ENCODE measurements at regions not wholly inside any gene's neighbourhood (a gene's known extent, or its start where the extent isn't known, plus 50 kb on each side); places are given as distances from the start of the nearest gene placed in this dataset.
"Not testable (repeated sequence)": the region's sequence is repeated elsewhere in the genome, so short reads cannot be mapped to it uniquely, and the experiment has no call there.

DNA sequence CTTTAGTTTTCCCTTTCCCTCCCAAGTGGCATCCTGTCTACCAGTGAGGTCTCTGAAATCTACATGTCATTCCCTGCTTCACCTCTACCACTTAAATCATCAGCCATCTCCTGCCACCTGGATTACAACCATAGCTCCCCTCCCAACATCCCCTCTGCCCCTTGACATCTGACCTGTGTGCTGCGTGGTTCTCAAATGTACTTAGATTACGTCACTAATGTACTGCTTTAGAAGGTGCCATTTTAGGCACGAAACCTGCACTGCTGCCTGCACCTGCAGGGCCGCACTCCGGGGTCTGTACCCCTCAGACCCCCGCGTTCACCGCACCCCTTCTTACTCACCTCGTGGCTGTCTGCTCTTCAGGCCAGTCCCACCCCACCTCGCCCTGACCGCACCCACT is 395.1 kb upstream of the MYT1L start:
- no TSS peak for BruUV-seq (replicated peaks)
- POLR2A ChIA-PET: interaction anchor here (0.7 kb wide), 1 partner anchor 59 kb away, joined by 4 read pairs; no protein-coding TSS in a partner anchor
- no peak overlapping the region for H3K4me3 Mint-ChIP-seq (ENCODE audit: unreplicated experiment)

DNA sequence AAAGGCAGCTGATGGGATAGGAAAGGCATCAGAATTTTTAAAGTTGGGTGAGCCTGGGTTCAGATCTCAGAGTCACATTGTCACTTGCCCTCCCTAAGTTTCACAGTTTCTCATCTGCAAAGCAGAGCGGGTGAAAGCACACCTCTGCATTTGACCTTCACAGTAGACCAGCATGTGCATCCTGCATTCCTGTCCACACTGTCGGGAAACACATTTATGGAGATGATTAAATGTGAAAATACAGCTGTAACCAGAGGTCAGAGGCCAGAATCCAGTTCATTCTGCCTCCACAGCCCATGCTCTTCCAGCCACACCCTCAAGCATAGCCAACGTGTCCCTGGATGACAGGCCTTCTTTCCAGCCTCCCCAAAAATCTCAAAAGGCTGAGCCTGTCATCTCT is 392.0 kb upstream of the MYT1L start:
- intact Hi-C loops (cut with micrococcal nuclease): no loop called here
- Mint-ChIP-seq H3K4me1 (ENCODE audit: insufficient read depth, unreplicated experiment) (no peaks in the 10 kb centered on the region), H3K9me3 (ENCODE audit: unreplicated experiment) (peaks cover 10% of the 10 kb centered on the region), H3K27ac (ENCODE audit: low read depth, unreplicated experiment) (no peak overlapping the region), H3K4me3 (ENCODE audit: unreplicated experiment) (no peak overlapping the region), H3K27me3 (ENCODE audit: insufficient read depth, unreplicated experiment) (no peaks in the 10 kb centered on the region), H3K36me3 (ENCODE audit: insufficient read depth, unreplicated experiment) (no peaks in the 10 kb centered on the region)
- CTCF ChIA-PET: no interaction called here
- no TSS peak for BruUV-seq (replicated peaks)
- POLR2A ChIA-PET: no interaction called here
- no peak for DNase-seq (ENCODE audit: unreplicated experiment)
- no peak for TF ChIP-seq CTCF (IDR thresholded peaks at IDR 0.05; ENCODE audit: unreplicated experiment)

More for the DNA sequence above, 395.1 kb upstream of the MYT1L start:
- Mint-ChIP-seq H3K4me1 (ENCODE audit: insufficient read depth, unreplicated experiment) (no peaks in the 10 kb centered on the region), H3K36me3 (ENCODE audit: insufficient read depth, unreplicated experiment) (no peaks in the 10 kb centered on the region), H3K27ac (ENCODE audit: low read depth, unreplicated experiment) (no peak overlapping the region), H3K9me3 (ENCODE audit: unreplicated experiment) (no peaks in the 10 kb centered on the region), H3K27me3 (ENCODE audit: insufficient read depth, unreplicated experiment) (no peaks in the 10 kb centered on the region)
- intact Hi-C loops (cut with micrococcal nuclease): no loop called here
- no peak for TF ChIP-seq CTCF (IDR thresholded peaks at IDR 0.05; ENCODE audit: unreplicated experiment)
- CTCF ChIA-PET: interaction anchor here (0.6 kb wide), 1 partner anchor 489 kb away, joined by 3 read pairs; no protein-coding TSS in a partner anchor
- no peak for DNase-seq (ENCODE audit: unreplicated experiment)

GRCh38 chr2:2721296-2721835 is 390.3 kb upstream of the MYT1L start:
- H3K27ac Mint-ChIP-seq (ENCODE audit: low read depth, unreplicated experiment): no peak overlapping the region
- DNase-seq (ENCODE audit: unreplicated experiment): no peak
- TF ChIP-seq CTCF (IDR thresholded peaks at IDR 0.05; ENCODE audit: unreplicated experiment): no peak
- no peak overlapping the region for H3K4me3 Mint-ChIP-seq (ENCODE audit: unreplicated experiment)
- no peaks in the 10 kb centered on the region for H3K4me1 Mint-ChIP-seq (ENCODE audit: insufficient read depth, unreplicated experiment)
- intact Hi-C loops (cut with micrococcal nuclease): no loop called here
- H3K36me3 Mint-ChIP-seq (ENCODE audit: insufficient read depth, unreplicated experiment): no peaks in the 10 kb centered on the region
- peaks cover 13% of the 10 kb centered on the region for H3K9me3 Mint-ChIP-seq (ENCODE audit: unreplicated experiment)
- BruUV-seq (replicated peaks): no TSS peak
- CTCF ChIA-PET: no interaction called here
- POLR2A ChIA-PET: no interaction called here
- H3K27me3 Mint-ChIP-seq (ENCODE audit: insufficient read depth, unreplicated experiment): peaks cover 10% of the 10 kb centered on the region

DNA sequence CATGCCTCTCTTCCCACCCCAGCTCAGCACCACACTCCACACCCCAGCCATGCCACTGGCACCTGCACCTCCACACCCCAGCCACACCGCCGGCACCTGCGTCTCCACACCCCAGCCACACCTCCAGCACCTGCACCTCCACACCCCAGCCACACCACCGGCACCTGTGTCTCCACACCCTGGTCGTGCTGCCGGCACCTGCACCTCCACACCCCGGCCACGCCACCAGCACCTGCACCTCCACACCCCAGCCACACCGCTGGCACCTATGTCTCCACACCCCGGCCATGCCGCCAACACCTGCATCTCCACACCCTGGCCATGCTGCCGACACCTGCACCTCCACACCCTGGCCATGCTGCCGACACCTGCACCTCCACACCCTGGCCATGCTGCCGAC is 389.7 kb upstream of the MYT1L start:
- H3K27me3 Mint-ChIP-seq (ENCODE audit: insufficient read depth, unreplicated experiment): peaks cover 16% of the 10 kb centered on the region
- POLR2A ChIA-PET; DNase-seq (ENCODE audit: unreplicated experiment); H3K4me1 Mint-ChIP-seq (ENCODE audit: insufficient read depth, unreplicated experiment); H3K27ac Mint-ChIP-seq (ENCODE audit: low read depth, unreplicated experiment); H3K4me3 Mint-ChIP-seq (ENCODE audit: unreplicated experiment); BruUV-seq (replicated peaks); CTCF ChIA-PET; H3K36me3 Mint-ChIP-seq (ENCODE audit: insufficient read depth, unreplicated experiment); intact Hi-C loops (cut with micrococcal nuclease): not testable (repeated sequence)
- peaks cover 19% of the 10 kb centered on the region for H3K9me3 Mint-ChIP-seq (ENCODE audit: unreplicated experiment)

DNA sequence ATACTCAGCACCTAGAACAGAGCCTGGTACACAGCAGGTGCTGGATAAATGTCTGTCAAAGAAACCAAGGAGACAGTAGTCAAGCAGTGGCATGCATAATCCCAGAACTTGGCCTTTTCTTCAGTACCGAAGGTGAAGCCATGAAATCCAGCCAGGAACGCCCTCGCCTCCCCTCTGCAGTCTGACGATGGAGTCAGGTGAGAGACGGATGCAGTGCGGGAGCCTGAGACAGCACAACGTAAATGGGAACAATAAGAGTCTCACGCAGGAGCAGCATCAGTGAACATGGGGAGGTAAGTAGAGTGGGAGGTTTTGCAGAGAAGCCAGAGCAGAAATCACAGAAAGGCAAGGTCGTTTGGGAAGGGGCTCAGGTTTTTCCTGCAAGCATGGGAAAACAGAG is 389.3 kb upstream of the MYT1L start:
- POLR2A ChIA-PET: no interaction called here
- BruUV-seq (replicated peaks): no TSS peak
- no peaks in the 10 kb centered on the region for H3K4me1 Mint-ChIP-seq (ENCODE audit: insufficient read depth, unreplicated experiment)
- H3K4me3 Mint-ChIP-seq (ENCODE audit: unreplicated experiment): no peak overlapping the region
- no peak for DNase-seq (ENCODE audit: unreplicated experiment)
- H3K27me3 Mint-ChIP-seq (ENCODE audit: insufficient read depth, unreplicated experiment): peaks cover 20% of the 10 kb centered on the region
- no peak for TF ChIP-seq CTCF (IDR thresholded peaks at IDR 0.05; ENCODE audit: unreplicated experiment)
- intact Hi-C loops (cut with micrococcal nuclease): no loop called here
- H3K36me3 Mint-ChIP-seq (ENCODE audit: insufficient read depth, unreplicated experiment): no peaks in the 10 kb centered on the region
- CTCF ChIA-PET: no interaction called here
- no peak overlapping the region for H3K27ac Mint-ChIP-seq (ENCODE audit: low read depth, unreplicated experiment)
- peaks cover 23% of the 10 kb centered on the region for H3K9me3 Mint-ChIP-seq (ENCODE audit: unreplicated experiment)

Measured in MCF 10A (cell line).